HEK293T (cell line): ENCODE measurements at regions not wholly inside any gene's neighbourhood (a gene's known extent, or its start where the extent isn't known, plus 50 kb on each side); places are given as distances from the start of the nearest gene placed in this dataset.

Experiments used
- BHLHE40 ChIP-seq: fragments of 450-650 bp; IDR thresholded peaks from 2 replicates; pipeline ENCODE4 v1.6.1; 2016; ENCODE audit warnings: mild to moderate bottlenecking, moderate library complexity, borderline replicate concordance
- FOXA1 ChIP-seq: fragments of 450-650 bp; IDR thresholded peaks from 2 replicates; pipeline ENCODE4 v1.6.1; 2016; ENCODE audit warnings: mild to moderate bottlenecking
- HDGF ChIP-seq: fragments of 450-650 bp; IDR thresholded peaks from 2 replicates; pipeline ENCODE4 v1.6.1; 2017; ENCODE audit warnings: antibody characterized with exemption, borderline replicate concordance
- NFRKB ChIP-seq: fragments of 450-650 bp; IDR thresholded peaks from 2 replicates; pipeline ENCODE4 v1.6.1; 2016; ENCODE audit warnings: mild to moderate bottlenecking, moderate library complexity
- TARDBP ChIP-seq: fragments of 450-650 bp; IDR thresholded peaks from 2 replicates; pipeline ENCODE4 v1.6.1; 2016

GRCh38 chr14:49991491-49991890 is 98.6 kb downstream of the ARF6 start:
- TF ChIP-seq BHLHE40: no peak
- no peak for TF ChIP-seq FOXA1
- TF ChIP-seq TARDBP: no peak
- TF ChIP-seq NFRKB: no peak
- TF ChIP-seq HDGF: no peak
